G401 (cell line): ENCODE measurements at regions not wholly inside any gene's neighbourhood (a gene's known extent, or its start where the extent isn't known, plus 50 kb on each side); places are given as distances from the start of the nearest gene placed in this dataset.

Experiments
- DNase-seq: peaks from one replicate; pipeline ENCODE4 v3.0.0-alpha.2; 2015; ENCODE audit warnings: low spot score
- in situ Hi-C: cut with HindIII; loops from 2 replicates; pipeline ENCODE4 v1.10.0; 2016; ENCODE audit warnings: low sequenced_read_pairs, mixed read lengths

DNA sequence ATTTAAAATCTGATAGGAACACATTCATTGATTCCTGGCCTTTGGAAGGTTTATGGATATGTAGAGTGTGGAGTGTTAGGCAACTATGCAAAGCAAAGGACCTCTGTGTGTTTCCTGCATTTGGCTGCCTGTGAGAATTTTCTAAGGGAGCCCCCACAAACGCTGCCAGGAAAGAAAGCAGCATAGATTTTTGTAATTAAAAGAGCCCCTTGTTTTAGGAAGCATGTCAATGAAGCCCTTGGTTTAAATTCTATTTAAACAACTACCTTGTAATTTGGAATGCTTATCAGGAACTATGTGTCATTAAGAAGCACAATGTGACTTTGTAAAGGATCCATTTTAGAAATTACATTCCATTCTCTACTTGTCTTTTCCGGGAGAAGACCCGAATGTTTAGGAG is 742.5 kb downstream of the NXPH1 start:
- in situ Hi-C loops = no loop called here
- no peak for DNase-seq

DNA sequence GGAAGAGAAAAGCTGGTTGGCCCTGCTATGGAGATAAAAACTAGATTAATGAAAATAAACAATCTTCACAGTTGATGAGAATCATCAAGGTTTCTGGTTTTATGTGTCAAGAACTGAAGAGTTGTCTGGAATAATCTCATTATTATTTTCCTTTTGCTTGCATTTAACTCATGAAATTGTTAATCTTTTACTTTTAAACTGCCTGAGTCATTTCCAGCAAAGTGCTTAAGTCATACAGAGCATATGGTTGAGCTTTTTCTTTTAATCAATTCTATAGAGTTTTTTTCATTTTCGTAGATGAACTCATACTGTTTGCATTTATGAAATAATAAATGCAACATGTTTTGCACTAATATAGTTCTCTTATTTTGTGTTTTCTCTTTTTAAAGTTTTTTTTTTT is 747.9 kb downstream of the NXPH1 start:
- in situ Hi-C loops = no loop called here
- no peak for DNase-seq

DNA sequence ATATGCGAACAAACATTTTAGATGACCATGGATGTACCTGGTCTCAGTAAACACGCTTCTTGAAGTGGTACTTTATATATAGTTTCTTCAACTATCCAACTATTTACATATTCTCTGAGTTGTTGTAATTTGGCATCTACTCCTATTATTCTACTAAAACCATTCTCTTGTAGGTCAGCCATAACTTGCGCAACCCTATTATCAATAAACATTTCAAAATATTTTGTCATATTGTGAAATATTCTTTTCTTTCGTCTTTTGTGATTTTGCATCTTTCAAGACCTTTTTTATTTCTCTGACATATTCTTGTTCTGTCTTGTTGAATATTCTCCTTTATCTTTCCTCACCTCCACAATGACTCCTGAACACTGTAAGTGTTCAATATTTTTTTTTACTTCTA is 753.3 kb downstream of the NXPH1 start:
- in situ Hi-C loops = no loop called here
- DNase-seq = no peak

DNA sequence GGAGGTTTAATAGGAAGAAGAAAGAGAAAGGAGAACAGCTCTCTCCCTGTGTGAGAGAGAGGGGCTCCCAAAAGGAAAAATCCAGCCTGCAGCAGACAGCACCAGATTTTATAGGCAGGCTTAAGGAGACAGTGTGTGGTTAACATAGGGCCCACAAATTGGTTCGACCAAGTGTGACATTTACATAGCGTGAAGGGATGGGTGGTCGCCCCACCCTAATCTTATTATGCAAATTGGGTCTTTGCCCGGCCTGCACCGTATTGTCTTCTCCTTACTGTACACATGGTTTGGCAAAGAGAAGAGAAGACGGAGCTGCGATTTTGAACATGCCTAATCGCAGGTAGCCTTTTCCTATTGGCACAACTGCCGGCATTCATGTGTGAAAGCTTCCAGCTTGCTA is 756.3 kb downstream of the NXPH1 start:
- in situ Hi-C loops = no loop called here
- DNase-seq = peak; percentile 19

DNA sequence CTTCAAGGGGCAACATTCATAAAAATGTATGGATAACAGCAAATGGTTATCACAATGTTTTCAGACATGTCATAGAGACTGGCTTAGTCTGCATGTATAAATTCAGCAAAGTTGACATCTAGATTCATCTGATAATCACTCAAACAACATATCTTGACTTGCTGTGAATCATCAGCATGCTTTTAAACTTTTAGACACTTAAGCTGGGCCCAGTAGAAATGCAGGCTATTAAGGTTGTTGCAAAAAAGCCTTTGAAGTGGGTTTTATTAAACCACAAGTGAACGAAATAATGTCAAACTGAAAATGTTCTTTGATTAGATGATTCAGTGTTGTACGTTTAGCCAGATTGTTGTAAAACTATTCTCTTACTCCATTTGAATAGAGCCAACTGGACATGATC is 759.6 kb downstream of the NXPH1 start:
- DNase-seq = no peak
- in situ Hi-C loops = no loop called here

DNA sequence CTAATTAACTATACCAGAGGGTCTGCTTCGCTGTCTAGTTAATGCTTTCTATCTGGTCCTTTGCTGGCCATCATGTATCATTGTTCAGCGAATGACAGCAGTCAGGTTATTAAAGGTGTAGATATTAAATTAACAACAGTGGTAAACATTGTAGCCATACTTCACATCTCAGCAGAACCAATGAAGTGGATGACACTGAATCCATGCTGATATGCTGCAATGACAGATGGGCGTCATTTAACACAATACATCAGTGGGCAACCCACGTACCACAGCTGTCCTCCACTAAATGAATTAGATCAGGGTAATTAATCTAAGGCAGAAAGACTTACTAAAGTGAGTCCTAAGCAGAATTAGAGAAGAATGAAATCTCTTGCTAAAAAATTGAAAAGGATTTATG is 767.2 kb downstream of the NXPH1 start:
- no peak for DNase-seq
- in situ Hi-C loops = no loop called here

DNA sequence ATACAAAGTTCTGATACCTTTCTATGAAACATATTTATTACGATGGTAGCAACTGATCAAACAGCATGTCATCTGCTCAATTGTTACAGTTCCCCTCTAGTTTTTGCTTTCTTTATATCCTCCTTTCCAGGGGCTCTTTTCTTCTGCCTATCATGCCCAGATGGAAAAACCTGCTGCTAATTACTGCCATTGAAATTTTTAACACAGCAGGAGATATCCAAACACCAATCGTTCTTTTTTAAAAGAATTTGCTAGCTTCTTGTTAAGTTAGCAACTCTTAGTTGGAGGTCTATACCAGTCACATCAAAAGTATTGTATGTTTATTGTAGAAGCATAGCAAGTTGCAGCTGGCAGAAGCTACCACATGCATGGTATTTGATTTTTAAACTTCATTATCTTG is 768.5 kb downstream of the NXPH1 start:
- in situ Hi-C loops = no loop called here

DNA sequence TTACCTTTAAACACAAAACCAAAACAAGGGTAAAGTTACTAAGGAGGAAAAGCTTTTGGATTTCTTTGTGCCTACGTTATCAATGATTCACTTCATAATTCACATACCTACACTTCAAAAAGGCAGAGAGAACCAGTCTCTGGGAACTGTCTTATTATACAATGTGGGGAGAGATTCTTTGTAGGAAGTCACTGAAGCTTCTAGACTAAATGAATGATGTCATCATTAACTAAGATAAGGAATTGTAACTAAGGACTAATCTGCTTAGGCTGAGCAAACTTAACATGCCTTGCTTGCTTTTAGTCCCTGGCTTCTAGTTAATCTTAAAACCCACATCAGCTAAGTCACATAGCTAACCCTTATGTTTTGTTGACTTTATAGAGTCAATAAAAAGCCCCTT is 771.2 kb downstream of the NXPH1 start:
- in situ Hi-C loops = no loop called here
- no peak for DNase-seq

More for the DNA sequence above, 768.5 kb downstream of the NXPH1 start:
- DNase-seq = no peak

DNA sequence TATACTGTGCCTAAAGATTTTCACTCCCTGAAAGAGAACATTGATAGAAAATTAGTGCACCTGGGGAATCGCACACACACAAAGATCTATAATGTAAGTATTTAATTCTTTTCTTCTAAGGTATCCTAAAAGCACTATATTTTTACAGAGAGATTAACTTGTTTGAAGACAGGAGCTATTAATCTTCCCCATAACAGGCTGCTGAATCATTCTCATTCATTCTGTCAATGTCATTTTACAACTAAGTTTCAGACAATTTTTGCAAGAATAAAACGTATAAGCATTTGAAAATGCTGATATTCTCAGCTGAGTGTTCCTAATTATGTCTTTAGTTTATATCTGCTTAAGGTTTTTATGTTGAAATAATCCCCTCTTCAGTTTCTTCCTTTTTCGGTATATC is 776.7 kb downstream of the NXPH1 start:
- DNase-seq = no peak
- in situ Hi-C loops = no loop called here

DNA sequence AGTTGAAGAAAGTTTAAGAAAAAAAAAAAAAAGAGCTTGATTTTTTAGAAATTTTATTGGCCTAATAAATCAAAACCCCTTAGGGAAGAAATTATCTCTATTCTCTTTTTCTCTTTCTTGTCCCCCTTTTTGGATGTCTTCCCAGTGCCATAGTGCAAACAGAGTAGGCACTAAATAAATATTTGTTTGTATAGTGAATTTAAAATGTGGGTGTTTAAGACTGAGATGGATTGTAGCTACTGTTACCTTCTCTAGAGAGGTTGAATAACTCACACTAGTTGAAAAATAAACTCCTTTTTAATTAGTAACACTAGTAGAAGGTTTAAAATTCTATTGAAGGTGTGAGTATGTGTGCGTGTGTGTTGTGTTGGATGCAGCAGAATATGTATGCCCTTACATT is 783.8 kb downstream of the NXPH1 start:
- in situ Hi-C loops = no loop called here
- no peak for DNase-seq

DNA sequence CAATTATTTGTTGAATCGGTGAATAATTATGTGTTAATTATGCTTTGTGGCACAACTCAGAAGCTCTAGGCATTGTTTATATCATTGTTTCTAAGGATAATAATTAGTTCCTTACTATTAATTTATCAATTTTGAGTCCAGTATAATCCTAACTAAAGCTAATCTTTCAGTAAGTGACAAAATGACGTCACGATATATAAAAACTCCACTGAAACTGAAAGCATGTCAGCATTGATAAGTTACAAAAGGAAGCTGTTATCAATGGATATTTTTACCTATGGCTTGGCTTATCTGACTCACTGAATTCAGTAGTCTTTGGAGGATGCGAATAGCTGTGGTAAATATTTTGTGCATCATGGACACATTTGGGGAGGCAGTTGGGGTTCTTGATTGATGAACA is 793.1 kb downstream of the NXPH1 start:
- in situ Hi-C loops = no loop called here
- DNase-seq = no peak

DNA sequence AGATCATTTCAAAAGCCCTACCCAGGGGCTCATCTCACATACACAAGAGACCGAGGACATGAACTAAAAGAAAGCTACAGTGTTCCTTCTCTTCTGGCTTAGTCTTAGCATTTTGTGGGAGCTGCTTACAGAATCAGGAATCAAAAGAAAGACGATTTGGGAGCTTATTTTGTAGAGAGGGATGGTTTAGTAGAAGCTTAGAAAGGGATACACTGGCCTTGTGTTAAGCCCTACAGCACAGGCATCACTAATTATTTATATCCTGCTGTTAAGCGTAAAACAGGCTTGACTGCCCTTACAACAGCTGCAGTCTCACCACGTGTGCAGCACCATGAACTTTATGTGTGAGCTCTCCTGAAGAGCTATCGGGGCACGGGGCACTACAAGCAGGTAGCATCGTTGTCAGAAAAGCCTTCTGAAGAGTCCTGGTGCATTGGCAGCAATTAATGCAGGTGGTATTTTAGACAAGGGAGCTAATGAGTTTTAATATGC is 798.3 kb downstream of the NXPH1 start:
- no peak for DNase-seq
- in situ Hi-C loops = no loop called here

DNA sequence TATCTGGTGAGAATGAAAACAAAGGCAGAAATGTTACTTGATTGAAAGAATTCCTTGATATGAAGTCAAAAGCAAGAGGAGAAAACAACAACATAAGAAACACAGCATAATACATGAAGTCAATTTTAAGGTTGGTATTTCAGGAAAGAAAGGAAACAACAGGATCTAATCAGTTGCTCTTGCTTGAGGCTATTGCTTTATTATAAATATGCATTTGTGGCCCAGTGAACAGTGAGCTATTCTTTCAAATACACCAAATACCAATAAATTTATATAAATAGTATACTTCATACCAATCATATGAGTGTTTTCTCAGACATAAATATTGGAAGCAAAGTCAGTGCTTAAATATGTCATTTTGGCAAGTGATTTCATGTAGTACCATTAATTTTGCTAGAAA is 806.6 kb downstream of the NXPH1 start:
- DNase-seq = no peak
- in situ Hi-C loops = no loop called here

DNA sequence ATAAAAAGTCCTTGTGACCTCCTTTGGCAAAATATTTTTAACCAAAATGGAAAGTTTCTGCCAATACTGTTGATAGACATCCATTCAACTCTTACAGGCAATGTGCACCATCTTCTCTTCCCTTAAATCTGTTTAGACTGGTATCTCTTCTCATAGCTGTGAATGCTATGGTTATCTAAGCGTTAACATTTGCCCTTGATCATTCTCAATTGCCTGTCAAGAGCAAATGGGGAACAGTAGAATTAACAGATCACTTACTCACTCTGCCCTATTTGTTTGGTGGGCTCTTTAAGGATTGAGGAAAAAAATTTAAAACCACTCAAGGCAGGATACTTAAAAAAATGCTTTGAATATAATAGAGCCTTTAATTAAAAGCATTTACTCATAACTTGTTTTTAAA is 808.4 kb downstream of the NXPH1 start:
- in situ Hi-C loops = no loop called here
- DNase-seq = no peak

DNA sequence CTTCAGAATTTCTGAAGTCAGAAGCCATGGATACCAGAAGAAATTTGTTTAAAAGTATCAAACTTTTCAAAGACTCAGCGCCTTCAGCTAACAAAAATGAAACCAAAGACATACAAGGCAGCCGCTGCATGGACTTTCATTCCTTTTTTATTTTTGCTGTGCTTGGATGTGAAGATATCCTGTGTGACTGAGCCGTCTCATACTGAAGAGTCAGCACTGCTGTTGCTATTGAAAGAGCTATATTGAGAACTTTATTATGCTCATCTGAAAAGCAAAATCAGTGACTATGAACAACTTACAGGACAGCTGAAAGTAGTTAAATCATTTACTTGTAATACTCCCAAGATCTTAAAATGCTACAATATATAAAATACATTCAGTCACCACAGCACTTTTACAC is 809.2 kb downstream of the NXPH1 start:
- no peak for DNase-seq
- in situ Hi-C loops = no loop called here

DNA sequence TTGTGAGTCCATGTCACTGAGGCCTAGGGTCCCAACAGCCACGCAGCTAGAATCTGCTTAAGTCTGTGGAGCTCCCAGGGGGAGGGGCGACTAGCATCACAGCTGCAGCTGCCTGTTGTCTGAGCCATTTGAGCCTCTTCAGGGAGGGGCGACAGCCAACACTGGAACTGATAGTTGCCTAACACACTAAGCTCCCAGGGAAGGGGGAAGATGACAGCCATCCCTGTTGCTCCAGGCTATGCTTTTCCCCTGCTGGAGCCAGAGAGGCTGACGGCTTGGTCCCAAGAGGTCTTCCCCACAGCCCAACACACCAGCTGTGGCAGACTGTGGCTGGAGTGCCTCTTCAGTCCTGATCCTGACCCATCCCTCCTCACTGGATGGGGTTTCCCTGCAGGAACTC is 817.5 kb downstream of the NXPH1 start:
- no peak for DNase-seq
- in situ Hi-C loops = no loop called here

DNA sequence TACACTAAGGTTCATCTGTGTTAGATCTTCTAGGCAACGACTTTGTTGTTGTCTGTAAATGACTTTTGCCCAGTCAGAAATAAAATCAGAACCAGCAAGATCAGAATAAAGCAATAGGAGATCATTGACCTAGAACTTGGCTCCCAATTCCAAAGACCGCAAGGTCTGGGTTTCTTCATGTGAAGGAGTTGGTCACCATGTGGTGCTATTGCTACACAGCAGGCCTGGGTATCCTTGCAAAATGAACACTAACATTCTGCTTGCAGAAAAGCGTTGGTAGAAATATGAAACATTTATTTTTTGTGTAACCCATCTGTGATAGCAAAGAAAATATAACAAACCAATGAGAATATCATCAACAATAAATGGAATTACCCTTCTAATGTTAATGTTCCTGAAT is 831.0 kb downstream of the NXPH1 start:
- in situ Hi-C loops = no loop called here

DNA sequence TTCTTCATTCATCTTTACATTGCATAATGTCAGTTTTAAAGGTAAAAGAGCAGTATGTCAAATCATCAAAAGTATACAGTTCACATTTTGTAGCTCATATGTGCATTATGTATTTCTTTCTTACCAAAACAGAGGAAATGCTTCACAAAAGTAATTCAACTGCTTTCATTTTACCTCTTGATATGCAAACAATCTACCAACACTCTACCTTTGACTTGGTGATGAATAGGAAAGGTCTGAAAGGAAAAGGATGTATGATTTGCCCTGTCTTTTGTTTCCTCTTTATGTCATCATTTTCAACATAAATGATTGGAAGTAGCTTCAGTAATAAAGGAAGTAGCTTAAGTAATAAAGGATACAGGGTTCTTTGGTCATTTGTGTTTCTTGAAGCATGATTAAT is 846.7 kb downstream of the NXPH1 start:
- in situ Hi-C loops = no loop called here
- DNase-seq = no peak

More for the DNA sequence above, 831.0 kb downstream of the NXPH1 start:
- no peak for DNase-seq

DNA sequence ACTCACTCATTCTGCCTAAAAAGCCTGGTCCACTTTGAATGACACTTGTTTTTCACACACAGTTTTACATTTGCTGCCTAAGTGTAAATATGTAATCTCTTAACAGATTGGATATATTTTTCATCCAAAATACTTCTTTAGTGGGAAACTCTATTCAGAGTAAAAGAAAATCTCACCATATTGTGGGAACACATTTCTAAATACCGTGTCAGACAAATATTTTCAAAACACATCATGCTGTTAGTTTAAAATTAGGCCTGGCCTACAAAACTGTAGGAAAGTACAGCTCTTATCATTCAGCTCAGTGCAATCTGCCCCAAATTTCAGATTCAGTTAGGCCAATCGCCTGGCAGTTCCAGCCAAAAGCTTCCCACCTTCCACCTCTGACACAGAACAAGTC is 849.8 kb downstream of the NXPH1 start:
- in situ Hi-C loops = no loop called here
- DNase-seq = no peak

DNA sequence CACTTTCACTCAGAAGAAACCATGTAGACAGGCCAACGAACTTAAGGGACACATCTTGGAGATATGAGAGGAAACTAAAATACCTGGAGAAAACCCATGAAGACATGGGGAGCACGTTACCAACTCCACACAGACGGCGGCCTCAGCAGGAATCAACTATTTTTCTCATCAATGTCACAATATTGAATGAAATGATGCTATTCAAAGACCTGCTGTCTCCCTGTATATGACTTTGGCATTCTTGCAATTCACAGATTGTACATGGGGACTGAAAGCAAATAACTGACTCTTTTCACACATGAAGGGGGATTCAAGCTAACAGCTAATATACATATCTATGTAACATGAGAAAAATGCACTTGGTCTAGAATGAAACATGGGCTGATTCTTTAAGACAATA is 869.0 kb downstream of the NXPH1 start:
- in situ Hi-C loops = no loop called here
- DNase-seq = no peak

DNA sequence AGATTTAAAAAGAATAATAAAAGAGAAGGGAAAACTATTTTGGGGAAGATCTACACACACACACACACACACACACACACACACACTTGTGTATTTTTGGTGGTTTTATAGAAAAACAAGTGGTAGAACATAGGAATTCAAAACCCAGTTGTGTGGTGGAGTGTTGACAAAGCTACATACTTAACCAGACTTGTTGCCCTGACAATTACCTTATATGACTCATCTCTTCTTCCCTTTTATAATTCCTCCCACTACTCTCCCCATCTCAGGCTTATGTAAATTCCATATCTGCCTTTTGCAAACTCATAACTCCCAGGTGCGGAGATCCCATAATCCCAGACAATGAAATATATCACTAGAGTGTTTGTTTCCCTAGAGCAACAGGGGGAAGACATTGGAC is 873.7 kb downstream of the NXPH1 start:
- DNase-seq = no peak
- in situ Hi-C loops = no loop called here

DNA sequence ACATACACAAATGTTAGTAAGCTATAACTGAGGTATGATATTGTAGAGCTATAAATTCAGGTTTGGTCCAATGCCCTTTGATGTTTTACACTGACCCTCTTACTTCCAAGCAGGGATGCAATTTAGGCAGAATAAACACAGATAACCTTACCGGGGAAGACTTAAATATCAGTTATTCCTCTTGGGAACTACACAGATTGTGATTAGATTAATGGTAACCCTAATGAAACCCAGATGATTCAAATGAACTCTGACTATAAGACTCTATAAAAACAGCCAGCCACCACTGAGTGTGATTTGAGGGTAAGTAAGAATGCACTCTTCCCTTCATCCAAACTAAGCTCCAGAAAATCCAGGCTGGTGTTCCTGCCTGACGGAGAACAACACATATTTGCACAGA is 891.1 kb downstream of the NXPH1 start:
- DNase-seq = no peak
- in situ Hi-C loops = no loop called here
